Glutamatergic neuron (in vitro differentiated cells): ENCODE measurements at regions not wholly inside any gene's neighbourhood (a gene's known extent, or its start where the extent isn't known, plus 50 kb on each side); places are given as distances from the start of the nearest gene placed in this dataset.

Experiments used
- DNase-seq: peaks from one replicate; pipeline ENCODE4 v3.0.0; 2022
- H3K27ac Mint-ChIP-seq: one replicate; pipeline ENCODE4 v1.8.0; 2020; ENCODE audit warnings: mild to moderate bottlenecking, mixed read lengths, inconsistent platforms; ENCODE audit not compliant: unreplicated experiment
- H3K27me3 Mint-ChIP-seq: one replicate; pipeline ENCODE4 v1.8.0; 2020; ENCODE audit warnings: mild to moderate bottlenecking, moderate library complexity, mixed read lengths, inconsistent platforms; ENCODE audit not compliant: unreplicated experiment
- H3K36me3 Mint-ChIP-seq: one replicate; pipeline ENCODE4 v1.8.0; 2020; ENCODE audit warnings: mild to moderate bottlenecking, mixed read lengths, inconsistent platforms; ENCODE audit not compliant: unreplicated experiment
- H3K4me1 Mint-ChIP-seq: one replicate; pipeline ENCODE4 v1.8.0; 2020; ENCODE audit warnings: mild to moderate bottlenecking, low read depth, mixed read lengths, inconsistent platforms; ENCODE audit not compliant: unreplicated experiment
- H3K4me3 Mint-ChIP-seq: one replicate; pipeline ENCODE4 v1.8.0; 2020; ENCODE audit warnings: mild to moderate bottlenecking, mixed read lengths, inconsistent platforms; ENCODE audit not compliant: unreplicated experiment
- H3K9me3 Mint-ChIP-seq: one replicate; pipeline ENCODE4 v1.8.0; 2020; ENCODE audit warnings: mild to moderate bottlenecking, moderate library complexity, mixed read lengths, inconsistent platforms; ENCODE audit not compliant: unreplicated experiment
- TF ChIP-seq, protein P1 (sequence below): fragments of 200-600 bp; sonication (generic); IDR thresholded peaks from one replicate; pipeline ENCODE4 v1.5.0; 2021; ENCODE audit not compliant: partially characterized antibody, unreplicated experiment

DNA sequence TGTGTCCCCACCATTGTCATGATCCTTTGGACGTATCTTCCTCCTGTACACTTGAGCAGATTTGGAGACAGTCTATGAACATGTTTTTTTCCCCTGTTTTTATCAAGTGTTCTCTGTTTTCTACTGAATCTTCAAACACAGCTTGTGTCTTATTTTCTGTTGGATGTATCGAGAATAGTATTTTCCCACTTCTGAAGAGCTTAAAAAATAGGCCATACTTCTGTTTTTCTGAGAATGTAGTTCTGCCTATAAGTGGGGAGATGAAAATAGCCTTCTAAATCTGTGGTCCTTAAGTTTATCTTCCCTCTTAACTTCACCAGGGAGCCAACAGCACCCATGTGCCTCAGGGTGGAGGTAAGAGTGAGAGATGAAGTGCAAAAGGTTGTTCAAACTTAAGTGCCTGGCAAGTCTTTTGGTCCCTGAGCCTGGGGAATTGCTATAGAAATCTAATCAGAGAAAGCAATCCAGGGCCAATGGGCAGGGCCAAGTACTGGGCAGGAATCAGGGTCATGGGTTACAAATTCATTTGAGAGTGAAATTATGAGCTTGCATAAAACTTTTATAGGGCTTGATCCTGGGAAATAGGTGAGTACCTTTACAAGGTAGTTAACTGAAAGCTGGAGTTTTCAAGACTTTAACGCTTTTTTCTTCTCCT is 58.9 kb downstream of the ARF6 start:
- Mint-ChIP-seq H3K4me3 (no peak overlapping the region), H3K9me3 (no peaks in the 10 kb centered on the region), H3K27me3 (no peaks in the 10 kb centered on the region), H3K4me1 (peaks cover 1% of the 10 kb centered on the region), H3K27ac (no peak overlapping the region), H3K36me3 (no peaks in the 10 kb centered on the region)
- TF ChIP-seq, protein P1, sequence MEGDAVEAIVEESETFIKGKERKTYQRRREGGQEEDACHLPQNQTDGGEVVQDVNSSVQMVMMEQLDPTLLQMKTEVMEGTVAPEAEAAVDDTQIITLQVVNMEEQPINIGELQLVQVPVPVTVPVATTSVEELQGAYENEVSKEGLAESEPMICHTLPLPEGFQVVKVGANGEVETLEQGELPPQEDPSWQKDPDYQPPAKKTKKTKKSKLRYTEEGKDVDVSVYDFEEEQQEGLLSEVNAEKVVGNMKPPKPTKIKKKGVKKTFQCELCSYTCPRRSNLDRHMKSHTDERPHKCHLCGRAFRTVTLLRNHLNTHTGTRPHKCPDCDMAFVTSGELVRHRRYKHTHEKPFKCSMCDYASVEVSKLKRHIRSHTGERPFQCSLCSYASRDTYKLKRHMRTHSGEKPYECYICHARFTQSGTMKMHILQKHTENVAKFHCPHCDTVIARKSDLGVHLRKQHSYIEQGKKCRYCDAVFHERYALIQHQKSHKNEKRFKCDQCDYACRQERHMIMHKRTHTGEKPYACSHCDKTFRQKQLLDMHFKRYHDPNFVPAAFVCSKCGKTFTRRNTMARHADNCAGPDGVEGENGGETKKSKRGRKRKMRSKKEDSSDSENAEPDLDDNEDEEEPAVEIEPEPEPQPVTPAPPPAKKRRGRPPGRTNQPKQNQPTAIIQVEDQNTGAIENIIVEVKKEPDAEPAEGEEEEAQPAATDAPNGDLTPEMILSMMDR: no peak
- DNase-seq: no peak

DNA sequence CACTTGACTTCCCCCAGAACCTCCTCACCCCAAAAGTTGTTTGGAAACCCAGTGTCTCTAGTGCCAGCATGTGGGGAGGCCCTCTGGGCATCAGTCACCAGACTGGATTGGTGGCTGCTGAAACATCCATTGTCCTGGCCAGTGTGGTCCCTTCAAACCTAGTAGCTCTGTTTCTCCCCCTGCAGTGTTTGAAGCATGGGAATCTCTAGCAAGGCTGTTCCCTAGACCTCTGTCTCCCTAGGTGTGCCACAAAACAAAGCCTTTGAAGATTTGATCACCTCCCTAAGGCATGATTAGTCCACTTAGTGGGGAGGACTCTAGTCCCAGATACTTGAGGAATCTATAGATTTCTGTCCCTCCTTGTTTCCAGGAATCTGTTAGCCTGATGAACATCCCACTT is 60.3 kb downstream of the ARF6 start:
- Mint-ChIP-seq H3K4me3 (no peak overlapping the region), H3K4me1 (no peaks in the 10 kb centered on the region), H3K27me3 (no peaks in the 10 kb centered on the region), H3K9me3 (no peaks in the 10 kb centered on the region), H3K36me3 (no peaks in the 10 kb centered on the region), H3K27ac (no peak overlapping the region)
- no peak for DNase-seq
- TF ChIP-seq, protein P1: no peak

DNA sequence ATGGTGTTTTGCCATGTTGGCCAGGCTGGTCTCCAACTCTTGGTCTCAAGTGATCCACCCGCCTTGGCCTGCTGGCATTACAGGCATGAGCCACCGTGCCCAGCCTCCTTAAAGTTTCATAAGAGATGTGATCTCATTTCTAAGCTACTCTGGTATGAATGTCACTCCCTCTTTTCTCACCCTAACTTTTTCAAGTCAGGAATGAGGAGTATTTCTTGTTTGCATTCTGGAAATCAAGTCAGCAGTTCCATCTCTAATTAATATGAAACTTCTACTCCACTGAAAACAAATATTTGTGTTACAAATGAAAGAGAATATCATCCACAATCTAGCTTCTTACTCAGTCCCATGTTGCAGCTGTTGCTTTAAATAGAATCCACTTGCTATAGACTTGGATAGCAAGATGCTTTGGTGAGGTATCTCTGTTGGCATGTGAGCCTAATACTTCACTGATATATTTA is 61.3 kb downstream of the ARF6 start:
- Mint-ChIP-seq H3K36me3 (no peaks in the 10 kb centered on the region), H3K4me3 (no peak overlapping the region), H3K4me1 (no peaks in the 10 kb centered on the region), H3K27ac (no peak overlapping the region), H3K9me3 (no peaks in the 10 kb centered on the region), H3K27me3 (no peaks in the 10 kb centered on the region)
- TF ChIP-seq, protein P1: no peak
- no peak for DNase-seq

DNA sequence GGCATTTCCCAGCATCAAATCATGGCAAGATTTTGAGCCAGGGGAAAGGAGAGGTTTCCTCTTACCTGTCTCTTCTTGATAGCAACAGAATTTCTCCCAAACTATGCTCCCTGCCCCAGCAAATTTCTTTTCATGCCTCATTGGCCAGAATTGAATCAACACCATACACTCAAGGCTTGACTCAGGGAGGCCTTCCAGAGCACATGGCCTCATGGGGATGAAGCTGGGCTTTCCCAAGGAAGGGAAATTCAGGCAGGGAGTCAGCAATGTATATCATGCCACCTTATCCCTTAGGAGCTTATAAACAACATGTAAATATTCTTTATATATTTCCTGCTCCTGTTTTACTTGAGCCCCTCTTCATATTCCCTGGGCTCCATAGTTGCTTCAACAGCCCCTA is 62.1 kb downstream of the ARF6 start:
- no peaks in the 10 kb centered on the region for H3K9me3 Mint-ChIP-seq
- no peaks in the 10 kb centered on the region for H3K4me1 Mint-ChIP-seq
- no peaks in the 10 kb centered on the region for H3K36me3 Mint-ChIP-seq
- no peaks in the 10 kb centered on the region for H3K27me3 Mint-ChIP-seq
- no peak overlapping the region for H3K27ac Mint-ChIP-seq
- H3K4me3 Mint-ChIP-seq: no peak overlapping the region
- TF ChIP-seq, protein P1: no peak
- no peak for DNase-seq

DNA sequence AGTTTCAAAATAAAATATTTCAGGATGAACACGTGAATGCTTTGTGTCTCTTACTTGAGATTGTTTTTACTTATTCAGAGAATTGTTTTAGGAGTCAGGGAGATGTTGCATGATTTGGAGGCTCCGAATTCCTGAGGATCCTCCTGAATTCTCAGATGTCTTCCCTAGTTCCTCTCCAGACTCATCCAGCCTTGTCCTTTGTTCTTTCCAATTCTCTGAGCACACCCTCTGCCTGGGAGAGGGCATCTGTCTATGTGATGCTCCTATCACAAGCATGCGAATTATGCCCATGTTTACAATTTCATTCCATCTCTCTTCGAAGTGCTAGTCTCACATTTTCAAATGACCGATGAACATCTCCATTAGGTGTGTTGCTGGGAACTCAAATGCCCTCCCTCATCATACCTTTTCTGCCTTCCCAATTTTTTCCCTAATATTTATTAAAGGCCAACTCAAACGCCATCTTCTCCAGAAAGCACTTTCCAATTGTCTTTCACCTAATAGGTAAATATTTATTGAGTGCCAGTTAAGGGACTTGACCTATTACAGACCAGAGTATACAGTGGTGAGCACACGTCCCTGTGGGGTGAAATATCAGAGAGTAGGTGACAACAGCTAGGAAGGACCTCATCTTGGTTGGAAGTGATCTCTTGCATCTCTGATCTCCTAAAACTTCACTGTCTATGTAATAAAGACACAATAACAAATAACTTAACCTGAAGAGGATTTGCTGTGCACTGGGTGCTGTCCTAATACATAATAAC is 64.4 kb downstream of the ARF6 start:
- Mint-ChIP-seq H3K36me3 (no peaks in the 10 kb centered on the region), H3K4me3 (no peak overlapping the region), H3K27ac (no peak overlapping the region), H3K4me1 (no peaks in the 10 kb centered on the region), H3K9me3 (no peaks in the 10 kb centered on the region), H3K27me3 (no peaks in the 10 kb centered on the region)
- TF ChIP-seq, protein P1: no peak
- no peak for DNase-seq
